Endothelial cell of umbilical vein (primary cell): ENCODE measurements at regions not wholly inside any gene's neighbourhood (a gene's known extent, or its start where the extent isn't known, plus 50 kb on each side); places are given as distances from the start of the nearest gene placed in this dataset.

Experiments
- BruUV-seq: library from RNA; stranded (reverse); fragments of 400-500 nt; replicated peaks from 2 replicates; lab custom pipeline; 2021; lab: Mats Ljungman, UMichigan
- CTCF ChIA-PET: fragments of 300-600, 350-600 bp; sonication (Branson Sonifier 250); formaldehyde crosslinking; loops from one replicate; lab custom pipeline; 2021; ENCODE audit warnings: antibody characterized with exemption, inconsistent platforms; lab: Charles Lee
- POLR2A ChIA-PET: fragments of 300-600, 350-600 bp; sonication (Branson Sonifier 250); formaldehyde crosslinking; loops from one replicate; lab custom pipeline; 2021; ENCODE audit warnings: antibody characterized with exemption, inconsistent platforms; lab: Charles Lee
- DNase-seq: peaks from one replicate; pipeline ENCODE4 v3.0.0-alpha.2; 2011; ENCODE audit warnings: low read depth, low spot score
- FAIRE-seq: peaks from 2 replicates; lab custom pipeline; 2011; peaks lifted over from hg19 to GRCh38; lab: Jason Lieb, UNC
- H2AFZ ChIP-seq: 2 replicates; pipeline ENCODE4 v1.6.0; 2012; ENCODE audit warnings: low read depth, low read length, control low read depth, inconsistent platforms
- H3K27ac ChIP-seq: 2 replicates; pipeline ENCODE4 v1.5.1; 2011; ENCODE audit warnings: low read depth, mild to moderate bottlenecking, control low read depth, low read length, moderate library complexity; ENCODE audit not compliant: insufficient read depth
- H3K27me3 ChIP-seq, 2 experiments: 2 replicates each; pipeline versions ENCODE4 v1.6.0 to v1.6.1; 2011; ENCODE audit warnings: low read length in 2 of 2, mixed read lengths in 1 of 2; ENCODE audit not compliant: control insufficient read depth in 2 of 2, insufficient read depth in 2 of 2
- H3K36me3 ChIP-seq, 2 experiments: 2 replicates in 1 of 2; 3 replicates in 1 of 2; pipeline ENCODE4 v1.5.1; 2011; ENCODE audit warnings: low read length in 2 of 2, mild to moderate bottlenecking in 1 of 2, moderate library complexity in 1 of 2; ENCODE audit not compliant: control insufficient read depth in 2 of 2, insufficient read depth in 2 of 2; ENCODE audit errors: extremely low read depth in 1 of 2
- H3K4me1 ChIP-seq: 3 replicates; pipeline ENCODE4 v1.5.1; 2011; ENCODE audit warnings: mild to moderate bottlenecking, low read length; ENCODE audit not compliant: control insufficient read depth, insufficient read depth; ENCODE audit errors: extremely low read depth
- H3K4me2 ChIP-seq: 2 replicates; pipeline ENCODE4 v1.6.1; 2011; ENCODE audit warnings: low read length, control low read depth, mixed read lengths; ENCODE audit not compliant: insufficient read depth
- H3K4me3 ChIP-seq, 3 experiments: fragments of 200-600 bp in 1 of 3; sonication (generic), shearing (Covaris generic) in 1 of 3; replicated peaks in 1 of 3; 2 replicates each; pipeline ENCODE4 v1.5.1; 2011 to 2016; ENCODE audit warnings: control low read depth in 3 of 3, low read length in 3 of 3, mild to moderate bottlenecking in 2 of 3, inconsistent platforms in 1 of 3, low read depth in 1 of 3, moderate library complexity in 1 of 3; ENCODE audit not compliant: insufficient read depth in 1 of 3
- H3K79me2 ChIP-seq: 2 replicates; pipeline ENCODE4 v1.6.0; 2012; ENCODE audit warnings: low read length, inconsistent platforms; ENCODE audit not compliant: control insufficient read depth, insufficient read depth
- H3K9ac ChIP-seq: replicated peaks from 2 replicates; pipeline ENCODE3; 2011; ENCODE audit warnings: low read length, control low read depth; ENCODE audit not compliant: insufficient read depth; ENCODE audit errors: extremely low read depth
- H3K9me1 ChIP-seq: replicated peaks from 3 replicates; pipeline ENCODE4 v1.6.0; 2011; ENCODE audit warnings: mild to moderate bottlenecking, low read length; ENCODE audit not compliant: control insufficient read depth, insufficient read depth; ENCODE audit errors: extremely low read depth
- H3K9me3 ChIP-seq: replicated peaks from 2 replicates; pipeline ENCODE4 v1.5.1; 2012; ENCODE audit warnings: low read length, inconsistent platforms; ENCODE audit not compliant: control insufficient read depth, insufficient read depth
- H4K20me1 ChIP-seq: replicated peaks from 2 replicates; pipeline ENCODE3; 2011; ENCODE audit warnings: mild to moderate bottlenecking, low read length; ENCODE audit not compliant: control insufficient read depth, insufficient read depth; ENCODE audit errors: extremely low read depth
- CTCF ChIP-seq, 2 donors: IDR thresholded peaks; 1 replicate in 1 of 2; 2 replicates in 1 of 2; pipeline ENCODE4 v1.5.1; 2011; ENCODE audit warnings: low read length in 2 of 2, mild to moderate bottlenecking in 2 of 2, moderate library complexity in 2 of 2, control low read depth in 1 of 2, inconsistent platforms in 1 of 2, low read depth in 1 of 2; ENCODE audit not compliant: insufficient read depth in 1 of 2; ENCODE audit errors: extremely low read depth in 1 of 2
- EZH2 ChIP-seq: IDR thresholded peaks from 2 replicates; pipeline ENCODE4 v1.6.1; 2012; ENCODE audit warnings: borderline replicate concordance, low read depth, mild to moderate bottlenecking, moderate library complexity, low read length, inconsistent platforms; ENCODE audit not compliant: severe bottlenecking
- FOS ChIP-seq: IDR thresholded peaks from 2 replicates; pipeline ENCODE4 v1.6.1; 2011; ENCODE audit warnings: mild to moderate bottlenecking, low read length, moderate library complexity, borderline replicate concordance; ENCODE audit not compliant: insufficient read depth
- GATA2 ChIP-seq: IDR thresholded peaks from 2 replicates; pipeline ENCODE4 v1.7.0; 2011; ENCODE audit warnings: low read depth, mild to moderate bottlenecking, moderate library complexity, mixed read lengths, low read length; ENCODE audit not compliant: insufficient read length, insufficient read depth
- JUN ChIP-seq: IDR thresholded peaks from 2 replicates; pipeline ENCODE4 v1.6.1; 2011; ENCODE audit warnings: borderline replicate concordance, low read depth; ENCODE audit not compliant: insufficient read length, insufficient read depth
- MAX ChIP-seq: IDR thresholded peaks from 2 replicates; pipeline ENCODE4 v1.6.1; 2011; ENCODE audit not compliant: insufficient read depth, insufficient read length
- MYC ChIP-seq: IDR thresholded peaks from one replicate; pipeline ENCODE4 v1.6.1; 2011; ENCODE audit warnings: mild to moderate bottlenecking, low read depth, low read length
- POLR2A ChIP-seq: IDR thresholded peaks from 2 replicates; pipeline ENCODE4 v1.6.1; 2012; ENCODE audit warnings: low read depth, mild to moderate bottlenecking, control low read depth, low read length
- POLR2AphosphoS5 ChIP-seq: IDR thresholded peaks from 2 replicates; pipeline ENCODE4 v1.6.1; 2012; ENCODE audit warnings: low read depth, mild to moderate bottlenecking, control low read depth, low read length, moderate library complexity; ENCODE audit not compliant: insufficient read depth
- dilution Hi-C: fragments of 300-500 bp; cut with MboI; formaldehyde crosslinking; loops from one replicate; pipeline ENCODE4 v1.15.0; 2019; ENCODE audit warnings: low sequenced_read_pairs; ENCODE audit not compliant: extremely low pct_ligation_motif_present
- intact Hi-C: fragments of 100-400 bp; cut with micrococcal nuclease; formaldehyde crosslinking; loops from one replicate; pipeline ENCODE4 v1.10.0; 2022

- ChIA-PET CTCF (no interaction called here), POLR2A (no interaction called here)
- DNase-seq = no peak
- TF ChIP-seq POLR2AphosphoS5 (no peak), MYC (no peak), GATA2 (no peak), FOS (no peak), MAX (no peak), JUN (no peak), POLR2A (no peak), EZH2 (no peak), CTCF (IDR thresholded peaks at IDR 0.05; ENCODE audit: extremely low read depth in 1 of 2, insufficient read depth in 1 of 2, low read depth in 1 of 2, low read length in 2 of 2) (no peak)
- no peak overlapping the region for H3K9ac ChIP-seq
- no TSS peak for BruUV-seq
- H3K79me2 ChIP-seq = no peaks in the 10 kb centered on the region
- no peak for FAIRE-seq
- H3K27ac ChIP-seq = no peak overlapping the region
- H4K20me1 ChIP-seq = no peaks in the 10 kb centered on the region
- H3K4me2 ChIP-seq = no peak overlapping the region
- no peaks in the 10 kb centered on the region for H3K9me3 ChIP-seq
- H3K36me3 ChIP-seq = no peaks in the 10 kb centered on the region
- intact Hi-C loops = no loop called here
- no peak overlapping the region for H2AFZ ChIP-seq
- dilution Hi-C loops = no loop called here
- H3K27me3 ChIP-seq = no peaks in the 10 kb centered on the region
- H3K4me3 ChIP-seq = no peak overlapping the region
- no peaks in the 10 kb centered on the region for H3K9me1 ChIP-seq
- H3K4me1 ChIP-seq = peaks cover 17% of the 10 kb centered on the region
These were observed 331.9 kb downstream of the FOXL1 start for GRCh38 chr16:86910161-86910769.
